BE2C (cell line): ENCODE measurements at regions not wholly inside any gene's neighbourhood (a gene's known extent, or its start where the extent isn't known, plus 50 kb on each side); places are given as distances from the start of the nearest gene placed in this dataset.

Source experiments
- DNase-seq: peaks from one replicate; pipeline ENCODE4 v3.0.0-alpha.2; 2020
- H3K27me3 ChIP-seq: fragments of 250-450 bp; sonication (Bioruptor Pico); 2 replicates; pipeline ENCODE4 v1.5.1; 2020; ENCODE audit warnings: mild to moderate bottlenecking
- H3K36me3 ChIP-seq: fragments of 250-450 bp; sonication (Bioruptor Pico); 2 replicates; pipeline ENCODE4 v1.5.1; 2020; ENCODE audit warnings: mild to moderate bottlenecking
- H3K4me1 ChIP-seq: fragments of 250-450 bp; sonication (Bioruptor Pico); 2 replicates; pipeline ENCODE4 v1.5.1; 2020
- H3K4me3 ChIP-seq: 2 replicates; pipeline ENCODE4 v1.5.1; 2011; ENCODE audit warnings: low read depth, low read length
- H3K9me3 ChIP-seq: fragments of 250-450 bp; sonication (Bioruptor Pico); 2 replicates; pipeline ENCODE4 v1.5.1; 2020
- CTCF ChIP-seq: IDR thresholded peaks from 2 replicates; pipeline ENCODE4 v1.5.1; 2012; ENCODE audit warnings: mild to moderate bottlenecking, low read depth, low read length

- no peaks in the 10 kb centered on the region for H3K27me3 ChIP-seq
- H3K4me3 ChIP-seq = no peak overlapping the region
- H3K4me1 ChIP-seq = peaks cover 21% of the 10 kb centered on the region
- no peaks in the 10 kb centered on the region for H3K9me3 ChIP-seq
- TF ChIP-seq CTCF = no peak
- no peak for DNase-seq
- H3K36me3 ChIP-seq = no peaks in the 10 kb centered on the region
Measured at GRCh38 chr11:104325093-104325492, 161.1 kb upstream of the PDGFD start.

GRCh38 chr11:104324276-104324675 lies 160.3 kb upstream of the PDGFD start:
- no peak for DNase-seq
- Histone ChIP-seq H3K36me3 (no peaks in the 10 kb centered on the region), H3K4me3 (no peak overlapping the region), H3K27me3 (no peaks in the 10 kb centered on the region), H3K9me3 (no peaks in the 10 kb centered on the region), H3K4me1 (peaks cover 21% of the 10 kb centered on the region)
- TF ChIP-seq CTCF = no peak

- no peaks in the 10 kb centered on the region for H3K9me3 ChIP-seq
- H3K36me3 ChIP-seq = no peaks in the 10 kb centered on the region
Measured at GRCh38 chr11:104323841-104324240, 159.9 kb upstream of the PDGFD start.

GRCh38 chr11:104322696-104323095 lies 158.7 kb upstream of the PDGFD start:
- H3K9me3 ChIP-seq = no peaks in the 10 kb centered on the region
- H3K4me3 ChIP-seq = no peak overlapping the region
- H3K36me3 ChIP-seq = no peaks in the 10 kb centered on the region
- DNase-seq = no peak
- no peaks in the 10 kb centered on the region for H3K27me3 ChIP-seq
- TF ChIP-seq CTCF = no peak
- peaks cover 10% of the 10 kb centered on the region for H3K4me1 ChIP-seq

More at GRCh38 chr11:104323841-104324240, 159.9 kb upstream of the PDGFD start:
- Histone ChIP-seq H3K4me1 (peaks cover 20% of the 10 kb centered on the region), H3K4me3 (no peak overlapping the region), H3K27me3 (no peaks in the 10 kb centered on the region)
- no peak for DNase-seq
- TF ChIP-seq CTCF = no peak

- Histone ChIP-seq H3K9me3 (no peaks in the 10 kb centered on the region), H3K36me3 (no peaks in the 10 kb centered on the region), H3K4me3 (no peak overlapping the region), H3K4me1 (peaks cover 5% of the 10 kb centered on the region), H3K27me3 (no peaks in the 10 kb centered on the region)
- no peak for DNase-seq
- TF ChIP-seq CTCF = no peak
Measured at GRCh38 chr11:104320956-104321355, 157.0 kb upstream of the PDGFD start.

- Histone ChIP-seq H3K4me3 (no peak overlapping the region), H3K4me1 (peaks cover 5% of the 10 kb centered on the region), H3K9me3 (no peaks in the 10 kb centered on the region), H3K27me3 (no peaks in the 10 kb centered on the region), H3K36me3 (no peaks in the 10 kb centered on the region)
- TF ChIP-seq CTCF = no peak
- DNase-seq = no peak
Measured at GRCh38 chr11:104320097-104320496, 156.2 kb upstream of the PDGFD start.
